HG02678 (cell line): ENCODE measurements at regions not wholly inside any gene's neighbourhood (a gene's known extent, or its start where the extent isn't known, plus 50 kb on each side); places are given as distances from the start of the nearest gene placed in this dataset.
"Not testable (repeated sequence)": the region's sequence is repeated elsewhere in the genome, so short reads cannot be mapped to it uniquely, and the experiment has no call there.

Experiments used
- ATAC-seq: cut with Tn5 transposase; IDR thresholded peaks from one replicate; pipeline ENCODE4 v1.9.1; 2021; ENCODE audit warnings: mild to moderate bottlenecking, moderate library complexity; ENCODE audit not compliant: unreplicated experiment

DNA sequence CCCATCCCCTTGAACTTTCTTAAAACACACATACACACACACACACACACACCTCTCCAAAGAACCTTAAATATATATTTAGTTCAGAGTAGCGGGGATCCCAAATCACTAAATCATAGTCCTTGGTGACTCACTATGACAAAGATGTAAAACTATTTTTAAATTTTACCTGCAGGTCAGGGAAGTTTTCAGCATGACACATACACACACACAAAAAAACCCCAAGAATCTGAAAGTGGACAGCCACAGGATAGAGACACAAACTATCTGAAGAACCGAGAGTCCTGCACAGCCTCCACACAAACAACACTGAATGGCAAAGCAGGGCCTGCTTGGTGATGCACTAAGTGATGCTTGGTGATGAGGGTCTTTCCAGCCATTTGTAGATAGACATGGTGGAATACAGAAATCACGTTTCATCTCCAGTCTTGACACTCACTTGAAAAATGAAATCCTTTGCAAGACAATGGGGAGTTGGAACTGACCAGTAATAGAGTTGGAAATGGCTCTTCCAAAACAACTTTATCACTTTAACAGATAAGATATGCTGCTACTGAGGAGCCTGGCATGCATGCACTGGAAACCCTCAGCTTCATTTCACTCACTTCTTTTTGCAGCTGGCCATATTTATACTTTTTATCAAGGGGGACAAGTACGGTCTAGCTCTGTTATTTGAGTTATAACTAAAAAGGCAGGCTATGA lies 307.3 kb downstream of the RAPGEF2 start:
- ATAC-seq: no peak

DNA sequence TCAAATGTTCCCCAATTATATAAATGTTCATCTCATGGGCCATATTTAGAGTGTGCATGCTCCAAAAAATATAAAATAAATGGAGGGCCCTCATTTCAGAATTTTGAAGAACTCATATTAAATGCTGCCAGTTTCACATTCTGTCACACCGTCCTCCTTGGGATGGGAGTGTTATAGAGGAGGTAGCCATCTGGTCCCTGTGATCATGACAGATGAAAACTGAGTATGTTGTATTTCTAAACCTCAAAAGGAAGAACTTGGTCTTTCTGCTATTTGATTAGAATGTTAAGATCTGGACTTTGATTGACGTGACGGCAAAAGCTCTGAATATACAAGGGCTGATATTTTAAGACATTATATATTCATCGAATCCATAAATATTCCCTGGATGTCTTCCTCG lies 308.0 kb downstream of the RAPGEF2 start:
- no peak for ATAC-seq

DNA sequence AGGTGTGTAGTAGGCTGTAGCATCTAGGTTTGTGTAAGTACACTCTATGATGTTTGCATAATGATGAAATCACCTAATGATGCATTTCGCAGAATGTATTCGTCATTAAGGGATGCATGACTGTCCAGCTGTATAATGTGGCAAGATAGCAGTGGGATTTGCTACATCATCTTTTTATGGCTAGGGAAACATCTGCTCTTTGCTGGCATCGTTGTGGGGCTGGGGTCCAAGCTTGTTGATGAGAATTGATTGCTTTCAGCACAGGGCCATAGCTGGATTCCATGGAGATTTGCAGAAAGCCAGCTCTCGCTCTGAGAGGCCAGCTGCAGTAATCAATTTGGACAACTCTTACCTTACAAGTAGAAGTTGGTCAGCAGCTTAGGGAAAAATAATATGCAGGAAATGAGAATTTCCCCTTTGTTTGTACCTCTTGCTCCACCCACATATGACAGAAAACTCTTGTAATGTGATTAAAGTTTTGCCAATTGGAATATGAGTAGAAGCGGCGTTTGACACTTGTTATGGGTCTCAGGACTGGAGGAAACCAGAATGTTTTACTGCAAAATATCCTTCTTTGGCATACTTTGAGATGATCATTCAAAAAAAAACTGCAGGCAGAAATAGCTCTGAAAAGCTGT lies 310.5 kb downstream of the RAPGEF2 start:
- no peak for ATAC-seq

DNA sequence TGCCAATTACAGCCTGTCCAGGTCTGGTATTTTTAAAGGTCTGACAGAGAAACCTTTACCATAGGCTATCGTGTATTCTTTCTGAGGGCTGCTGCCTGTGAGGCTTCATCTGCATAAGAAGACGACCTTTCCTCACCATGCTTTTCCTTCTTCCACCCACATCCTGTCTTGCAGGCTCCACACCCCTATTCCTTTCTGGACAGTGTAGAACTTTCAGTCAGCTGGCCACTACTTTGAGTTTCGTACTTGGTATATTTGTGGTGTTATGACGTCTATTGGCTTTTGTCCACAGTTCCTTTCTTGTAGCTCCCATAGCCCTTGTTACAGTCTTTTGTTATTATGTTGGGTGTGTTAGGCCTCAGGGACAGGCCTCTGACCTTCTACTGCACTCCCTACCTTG lies 311.4 kb downstream of the RAPGEF2 start:
- ATAC-seq: no peak

DNA sequence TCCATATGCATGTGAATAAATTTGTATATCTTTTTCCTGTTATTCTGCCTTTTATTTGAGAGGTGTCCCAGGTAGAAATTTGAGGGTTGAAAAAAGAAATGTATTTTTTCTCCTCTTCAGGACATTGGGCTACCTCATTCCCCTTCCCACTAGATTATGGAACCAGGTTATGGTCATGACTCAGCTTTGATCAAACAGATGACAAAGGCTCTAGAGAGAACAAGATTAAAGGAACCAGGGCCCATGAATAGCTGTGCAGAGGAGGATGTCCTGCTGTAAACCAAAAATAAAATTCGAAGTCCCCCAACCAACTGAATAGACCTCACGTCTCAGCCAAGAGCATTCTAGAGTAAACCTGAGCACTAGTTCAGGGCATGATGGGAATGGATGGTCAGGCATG lies 313.2 kb downstream of the RAPGEF2 start:
- ATAC-seq: no peak

DNA sequence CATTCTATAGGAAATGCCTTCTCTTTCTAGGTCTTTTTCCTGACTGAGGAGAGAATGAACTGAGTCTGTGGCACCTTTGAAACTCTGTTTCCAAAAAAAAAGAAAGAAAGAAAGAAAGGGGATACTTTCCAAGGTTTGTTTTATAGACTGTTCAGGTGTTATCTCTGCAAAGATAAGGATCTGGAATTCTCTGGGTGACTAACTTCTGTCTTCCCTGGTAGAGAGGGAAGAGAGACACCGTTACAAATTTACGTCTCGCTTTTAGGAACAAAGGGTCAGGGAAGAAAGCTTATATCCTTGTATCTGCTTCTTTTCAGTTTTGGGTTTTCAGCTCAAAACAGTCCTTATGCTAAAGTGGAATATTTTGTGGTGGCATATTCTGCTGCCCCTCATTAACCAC lies 314.1 kb downstream of the RAPGEF2 start:
- ATAC-seq: no peak

DNA sequence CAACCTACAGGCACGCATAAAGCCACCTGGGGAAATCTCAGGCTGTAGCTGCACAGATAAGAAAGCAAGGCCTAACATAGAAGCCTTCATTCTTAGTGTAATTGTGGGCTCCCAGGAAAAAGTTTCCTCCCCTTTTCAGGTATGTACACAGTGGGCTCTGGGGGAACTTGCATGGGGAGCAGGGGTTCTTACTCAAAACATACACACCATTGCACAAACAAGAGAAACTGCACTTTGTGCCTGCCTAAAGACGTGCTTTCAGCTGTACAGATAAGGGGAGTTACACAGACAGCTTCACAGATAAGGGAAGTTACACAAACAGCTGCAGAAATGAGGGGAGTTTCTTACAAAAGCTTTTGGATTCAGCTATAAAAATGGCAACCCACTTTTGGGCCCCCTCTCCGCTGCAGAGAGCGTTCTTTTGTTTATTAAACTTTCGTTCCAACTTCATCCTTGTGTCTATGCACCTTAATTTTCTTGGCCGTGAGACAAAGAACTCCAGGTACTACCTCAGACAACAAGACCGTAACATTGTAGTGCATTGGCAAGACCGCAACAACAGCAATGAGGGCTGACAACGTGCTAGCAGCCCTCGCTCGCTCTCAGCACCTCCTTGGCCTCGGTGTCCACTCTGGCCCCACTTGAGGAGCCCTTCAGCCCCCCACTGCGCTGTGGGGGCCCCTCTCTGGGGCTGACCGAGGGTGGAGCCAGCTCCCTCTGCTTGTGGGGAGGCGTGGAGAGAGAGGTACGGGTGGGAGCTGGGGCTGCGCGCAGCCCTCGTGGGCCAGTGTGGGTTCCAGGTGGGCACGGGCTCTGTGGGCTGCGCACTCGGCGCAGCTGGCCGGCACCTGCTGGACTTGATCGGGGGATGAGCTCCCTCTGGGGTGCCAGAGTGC lies 317.5 kb downstream of the RAPGEF2 start:
- no peak for ATAC-seq

DNA sequence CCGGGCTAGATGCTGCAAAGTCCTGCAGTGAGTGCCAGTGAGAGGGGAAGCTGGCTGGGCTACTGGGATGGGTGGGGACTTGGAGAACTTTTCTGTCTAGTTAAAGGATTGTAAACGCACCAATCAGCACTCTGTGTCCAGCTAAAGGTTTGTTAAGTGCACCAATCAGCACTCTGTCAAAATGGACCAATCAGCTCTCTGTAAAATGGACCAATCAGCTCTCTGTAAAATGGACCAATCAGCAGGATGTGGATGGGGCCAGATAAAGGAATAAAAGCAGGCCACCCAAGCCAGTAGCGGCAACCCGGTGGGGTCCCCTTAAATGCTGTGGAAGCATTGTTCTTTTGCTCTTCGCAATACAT lies 318.2 kb downstream of the RAPGEF2 start:
- ATAC-seq: not testable (repeated sequence)

DNA sequence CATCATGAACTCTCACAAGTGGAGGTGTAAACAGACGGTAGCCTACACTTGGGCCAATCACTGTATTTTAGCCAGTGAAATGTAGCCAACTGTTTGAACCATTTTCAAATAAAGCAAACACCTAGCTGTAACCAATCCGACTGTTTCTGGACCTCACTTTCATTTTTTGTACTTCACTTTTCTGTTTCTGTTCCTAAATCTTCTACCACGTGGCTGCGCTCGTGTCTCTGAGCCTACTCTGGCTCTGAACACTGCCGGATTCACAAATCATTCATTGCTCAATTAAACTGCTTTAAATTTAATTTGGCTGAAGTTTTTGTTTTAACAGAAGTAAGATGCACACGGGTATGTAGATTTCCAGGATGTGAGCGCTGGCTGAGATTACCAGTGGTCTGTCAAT lies 319.1 kb downstream of the RAPGEF2 start:
- no peak for ATAC-seq

DNA sequence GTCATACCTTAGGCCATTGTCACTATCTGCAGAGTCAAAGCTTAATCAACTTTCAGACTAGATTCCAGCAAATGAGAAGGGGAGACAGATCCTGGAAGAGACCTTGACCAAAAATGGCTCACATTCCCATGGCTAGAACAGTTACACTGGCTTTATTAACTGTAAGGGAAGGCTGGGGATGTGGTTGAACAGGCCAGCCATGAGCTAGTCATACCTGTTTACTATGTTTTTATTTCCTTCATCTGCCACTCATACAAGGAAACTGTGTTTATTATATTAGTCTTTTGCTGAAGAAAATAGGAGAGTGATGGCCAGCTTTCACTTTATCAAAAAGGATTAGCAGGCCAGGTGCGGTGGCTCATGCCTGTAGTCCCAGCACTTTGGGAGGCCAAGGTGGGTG lies 319.7 kb downstream of the RAPGEF2 start:
- no peak for ATAC-seq

DNA sequence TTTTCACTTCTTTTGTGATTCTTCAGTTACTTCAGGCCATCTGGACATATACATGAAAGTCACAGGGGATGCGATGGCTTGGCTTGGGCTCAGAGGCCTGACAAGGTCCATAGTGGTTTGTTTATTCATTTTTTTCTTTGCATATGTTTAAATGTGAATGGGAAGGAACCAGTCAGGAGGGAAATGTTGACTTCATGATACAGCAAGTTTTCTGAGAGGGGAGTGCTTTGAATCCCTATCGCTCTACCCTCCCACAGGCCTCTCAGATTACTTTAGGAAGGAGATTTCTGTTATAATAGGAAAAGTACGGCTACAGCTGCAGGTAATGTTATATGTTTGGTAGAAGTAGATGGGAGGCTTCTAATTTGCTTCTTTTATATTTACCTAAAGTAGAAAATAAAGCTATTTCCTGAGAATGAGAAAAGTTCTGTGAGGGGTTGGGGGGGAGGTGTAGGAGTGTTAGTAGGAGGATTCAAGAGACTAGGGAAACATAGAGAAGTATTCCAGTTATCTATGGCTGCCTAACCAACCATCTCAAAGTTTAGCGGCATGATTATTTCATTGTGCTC lies 322.9 kb downstream of the RAPGEF2 start:
- no peak for ATAC-seq

DNA sequence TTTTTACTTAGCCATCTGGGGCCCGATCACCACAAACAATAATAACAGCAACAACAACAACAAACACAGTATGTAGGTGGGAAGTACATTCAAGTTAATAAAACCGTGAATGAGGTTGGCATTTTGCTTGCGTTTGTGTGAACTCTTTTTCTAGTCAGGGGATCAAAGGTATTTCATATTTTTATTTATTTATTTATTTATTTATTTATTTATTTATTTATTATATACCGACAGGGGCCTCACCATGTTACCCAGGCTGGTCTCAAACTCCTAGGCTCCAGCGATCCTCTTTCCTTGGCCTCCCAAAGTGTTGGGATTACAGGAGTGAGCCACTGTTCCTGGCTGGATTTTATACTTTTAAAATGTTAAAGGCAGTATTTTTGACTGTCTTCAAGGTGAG lies 325.4 kb downstream of the RAPGEF2 start:
- ATAC-seq: no peak

DNA sequence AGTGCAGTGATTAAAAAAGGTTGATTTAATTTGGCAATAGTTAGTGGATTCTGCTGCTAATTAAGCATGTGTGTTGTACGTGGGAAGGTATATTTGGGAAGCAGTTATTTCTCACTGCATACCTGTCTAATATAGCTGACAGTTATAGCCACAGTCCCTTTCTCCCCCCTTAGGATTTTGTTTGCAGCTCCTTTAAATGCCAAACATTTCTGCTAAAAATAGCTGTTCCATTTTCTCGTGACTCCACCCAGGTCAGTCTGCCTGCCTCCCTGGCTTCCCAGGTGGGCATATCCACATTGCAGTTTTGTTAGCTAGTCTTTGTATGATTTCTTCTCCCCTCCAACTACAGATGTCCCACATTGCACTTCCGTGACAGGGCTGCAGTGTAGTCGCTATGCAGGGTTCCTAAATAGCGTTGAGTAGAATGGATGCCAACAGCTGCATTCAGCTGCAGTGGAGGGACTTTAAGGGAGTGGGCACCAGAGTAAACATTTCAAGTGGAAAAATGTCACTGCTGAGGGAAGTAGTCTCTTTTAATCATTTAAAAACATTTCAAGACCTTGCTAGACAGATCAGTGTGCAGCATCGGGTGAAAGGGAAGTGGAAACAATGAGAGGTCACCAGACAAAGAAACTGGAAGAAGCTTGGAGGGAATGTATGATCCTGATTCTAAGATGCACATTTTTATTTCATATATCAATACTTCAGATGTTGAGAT lies 326.3 kb downstream of the RAPGEF2 start:
- ATAC-seq: no peak

DNA sequence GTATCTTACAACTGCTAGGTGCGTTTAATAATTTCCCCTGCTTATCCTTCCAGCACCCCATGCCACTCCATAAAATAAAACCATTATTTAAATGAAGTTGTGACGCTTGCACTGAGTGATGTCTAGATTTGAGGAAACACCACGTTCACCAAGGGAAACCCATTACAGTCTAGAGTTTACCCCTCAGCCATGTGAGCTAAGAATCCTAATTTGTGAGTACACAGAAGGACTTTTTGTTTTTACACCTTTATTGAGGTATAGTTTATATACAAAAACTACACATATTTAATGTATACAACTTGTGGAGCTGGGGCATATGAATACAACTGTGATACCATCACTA lies 326.8 kb downstream of the RAPGEF2 start:
- ATAC-seq: no peak

DNA sequence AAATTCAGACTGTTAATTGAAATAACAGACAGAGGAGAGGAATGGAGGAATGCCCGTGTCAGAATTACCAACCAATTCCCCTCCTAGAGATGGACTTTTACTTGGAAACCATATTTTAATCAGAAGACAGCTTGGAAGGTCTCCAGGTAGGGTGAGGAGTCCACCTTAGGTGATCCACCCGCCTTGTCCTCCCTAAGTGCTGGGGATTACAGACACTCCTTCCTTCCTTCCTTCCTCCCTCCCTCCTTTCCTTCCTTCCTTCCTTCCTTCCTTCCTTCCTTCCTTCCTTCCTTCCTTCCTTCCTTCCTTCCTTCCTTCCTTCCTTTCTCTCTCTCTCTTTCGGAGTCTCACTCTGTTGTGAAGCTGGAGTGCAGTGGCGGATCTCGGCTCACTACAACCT lies 328.0 kb downstream of the RAPGEF2 start:
- no peak for ATAC-seq

DNA sequence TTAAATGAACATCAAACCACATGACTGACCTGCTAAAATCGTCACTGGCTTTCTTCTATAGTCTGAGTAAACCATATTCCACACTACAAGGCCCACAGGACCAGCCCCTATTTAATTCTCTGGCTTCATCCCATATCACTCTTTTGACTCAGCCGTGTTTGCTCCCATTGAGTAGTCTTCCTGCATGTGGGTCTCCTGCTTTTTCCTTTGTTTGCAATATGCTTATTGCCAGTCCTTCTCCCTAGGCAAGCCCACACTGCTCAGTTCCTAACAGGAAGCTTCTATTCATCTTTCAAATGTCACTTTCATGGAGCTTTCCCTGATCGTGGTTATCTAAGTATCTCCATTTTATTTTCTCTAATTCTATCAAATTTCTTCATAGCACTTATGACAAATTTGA lies 329.6 kb downstream of the RAPGEF2 start:
- ATAC-seq: no peak

DNA sequence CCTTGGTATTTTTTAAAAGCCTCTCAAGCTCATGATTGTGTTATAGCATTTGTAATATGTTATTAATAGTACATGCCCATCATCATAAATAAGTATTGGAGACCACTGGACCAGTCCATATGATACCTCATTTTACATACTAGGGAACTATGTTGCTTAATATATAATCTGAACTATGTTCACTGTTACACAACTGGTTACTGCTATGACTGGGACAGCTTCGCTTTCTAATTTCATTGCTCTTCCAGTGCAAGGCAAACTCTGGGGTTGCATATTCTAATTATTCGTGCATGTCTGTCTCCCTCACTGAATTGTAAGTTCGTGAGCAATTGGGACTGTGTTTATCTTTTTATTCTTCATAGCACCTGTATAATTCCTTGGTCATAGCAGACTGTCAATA lies 330.5 kb downstream of the RAPGEF2 start:
- no peak for ATAC-seq

DNA sequence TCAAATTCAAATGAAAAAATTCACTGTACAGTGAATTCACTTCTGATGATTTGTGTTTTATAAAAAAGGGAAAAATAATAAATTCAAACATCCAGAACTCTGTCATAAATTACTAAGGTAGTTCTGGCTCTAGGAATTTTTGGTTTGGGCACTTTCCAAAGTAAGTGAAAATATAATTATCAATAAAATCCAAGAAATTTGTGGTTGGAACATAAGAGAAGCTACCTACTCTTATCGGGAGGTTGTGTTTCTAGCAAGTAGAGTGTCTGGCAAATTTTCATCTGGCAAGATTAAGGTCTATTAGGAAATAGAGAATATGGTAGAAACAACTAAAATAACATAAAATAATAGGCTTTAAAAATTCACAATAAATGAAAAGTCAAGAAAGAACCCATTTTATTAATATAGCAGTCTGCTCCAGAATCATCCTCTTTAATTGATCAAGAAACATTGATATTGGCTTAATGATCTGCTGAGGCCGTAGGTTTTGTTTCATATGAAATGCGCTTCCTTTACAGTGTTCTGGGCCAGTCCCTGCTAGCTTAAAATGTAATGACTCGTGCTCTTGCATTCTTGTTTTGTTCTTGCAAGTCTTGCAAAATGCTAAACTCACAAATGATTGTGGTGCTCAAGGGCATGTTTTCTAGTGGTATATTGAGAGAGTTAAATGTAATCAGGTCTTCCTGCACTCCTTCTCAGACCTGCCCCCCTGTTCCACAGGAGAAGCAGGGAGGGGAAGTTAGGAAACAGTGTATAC lies 331.4 kb downstream of the RAPGEF2 start:
- no peak for ATAC-seq

DNA sequence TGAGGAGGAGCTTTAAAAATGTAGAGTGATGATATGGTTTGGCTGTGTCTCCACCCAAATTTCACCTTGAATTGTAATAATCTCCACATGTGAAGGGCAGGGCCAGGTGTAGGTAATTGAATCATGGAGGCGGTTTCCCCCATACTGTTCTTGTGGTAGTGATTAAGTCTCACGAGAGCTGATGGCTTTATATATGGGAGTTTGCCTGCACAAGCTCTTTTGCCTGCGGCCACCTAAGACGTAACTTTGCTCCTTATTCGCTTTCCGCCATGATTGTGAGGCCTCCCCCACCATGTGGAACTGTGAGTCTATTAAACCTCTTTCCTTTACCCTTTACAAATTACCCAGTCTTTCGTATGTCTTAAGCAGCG lies 332.0 kb downstream of the RAPGEF2 start:
- no peak for ATAC-seq

DNA sequence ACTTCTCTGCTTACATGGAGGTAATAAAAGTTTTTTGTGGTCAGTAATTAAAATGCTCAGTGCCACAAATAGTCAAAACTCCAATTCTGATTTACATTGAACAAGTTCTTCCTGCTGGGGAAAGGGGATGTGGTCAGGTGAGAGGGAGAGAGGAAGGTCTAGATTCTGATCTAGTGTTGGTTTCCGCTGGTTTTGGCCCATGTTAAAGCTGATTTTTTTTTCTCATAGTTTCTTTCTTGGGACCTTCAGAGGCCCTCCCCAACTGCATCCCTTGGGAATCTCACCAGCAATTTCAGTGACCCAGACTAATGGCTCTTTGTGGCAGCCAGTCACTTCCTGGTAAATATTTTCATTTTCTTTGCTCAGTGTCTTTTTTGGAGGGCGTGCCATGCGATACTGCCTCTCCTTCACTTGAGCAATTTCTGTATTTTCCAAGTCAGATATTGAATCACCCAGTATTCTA lies 332.7 kb downstream of the RAPGEF2 start:
- no peak for ATAC-seq
